HCT116 (cell line): ENCODE measurements at regions not wholly inside any gene's neighbourhood (a gene's known extent, or its start where the extent isn't known, plus 50 kb on each side); places are given as distances from the start of the nearest gene placed in this dataset.

Experiments used
- ATAC-seq: fragments of 200-7000 bp; cut with Tn5 transposase; 2 replicates; pipeline ENCODE4 v1.9.1; 2020; ENCODE audit warnings: mild to moderate bottlenecking, moderate library complexity
- BruUV-seq: library from RNA; stranded (reverse); fragments of 400-500 nt; replicated peaks from 2 replicates; lab custom pipeline; 2021; lab: Mats Ljungman, UMichigan
- CTCF ChIA-PET: fragments of 300-600 bp; sonication (Branson Sonifier 250); formaldehyde crosslinking; loops from one replicate; lab custom pipeline; 2021; ENCODE audit warnings: antibody characterized with exemption; lab: Charles Lee
- POLR2A ChIA-PET: fragments of 300-600, 350-600 bp; sonication (Branson Sonifier 250); formaldehyde crosslinking; loops from one replicate; lab custom pipeline; 2021; ENCODE audit warnings: antibody characterized with exemption; lab: Charles Lee
- RAD21 ChIA-PET, 2 experiments: fragments of 300-600 bp; sonication (Branson Sonifier 250); formaldehyde crosslinking; loops; one replicate each; lab custom pipeline; 2023; ENCODE audit warnings: low total read pairs in 2 of 2; ENCODE audit not compliant: uncharacterized antibody in 2 of 2, unreplicated experiment in 2 of 2, low non-redundant PET in 1 of 2; lab: Charles Lee
- DNase-seq: peaks from one replicate; pipeline ENCODE4 v3.0.0-alpha.2; 2010; ENCODE audit warnings: low read depth, low spot score
- H2AFZ ChIP-seq: fragments of 200-600 bp; shearing (Covaris generic), sonication (generic); 2 replicates; pipeline ENCODE4 v1.6.1; 2017; ENCODE audit warnings: low read depth, mixed run types, mixed read lengths, antibody characterized with exemption, low read length; ENCODE audit not compliant: poor library complexity, severe bottlenecking
- H3K27ac ChIP-seq: 2 replicates; pipeline ENCODE4 v1.5.1; 2012; ENCODE audit warnings: low read depth, low read length
- H3K27me3 ChIP-seq: fragments of 200-600 bp; sonication (generic); 2 replicates; pipeline ENCODE4 v1.6.1; 2016; ENCODE audit warnings: mixed run types, low read length, mixed read lengths; ENCODE audit not compliant: insufficient read depth
- H3K36me3 ChIP-seq, 2 experiments: fragments of 200-500 bp in 1 of 2; fragments of 200-600 bp in 1 of 2; sonication (Bioruptor generic) in 1 of 2; sonication (generic) in 1 of 2; 2 replicates each; pipeline versions ENCODE4 v1.5.1 to v1.6.1; 2014 to 2016; ENCODE audit warnings: low read length in 2 of 2, inconsistent platforms in 1 of 2, mixed read lengths in 1 of 2, mixed run types in 1 of 2; ENCODE audit not compliant: insufficient read depth in 2 of 2, control insufficient read depth in 1 of 2
- H3K4me1 ChIP-seq, 2 experiments: fragments of 200-600 bp in 1 of 2; sonication (generic) in 1 of 2; 2 replicates each; pipeline versions ENCODE4 v1.5.1 to v1.6.1; 2012 to 2017; ENCODE audit warnings: low read length in 2 of 2, inconsistent platforms in 1 of 2, mild to moderate bottlenecking in 1 of 2, mixed read lengths in 1 of 2, mixed run types in 1 of 2, moderate library complexity in 1 of 2; ENCODE audit not compliant: insufficient read depth in 2 of 2, control insufficient read depth in 1 of 2
- H3K4me2 ChIP-seq: fragments of 200-600 bp; sonication (generic); 2 replicates; pipeline ENCODE4 v1.6.1; 2017; ENCODE audit warnings: mixed run types, low read length, mixed read lengths
- H3K4me3 ChIP-seq, 2 experiments: fragments of 200-600 bp in 1 of 2; sonication (generic) in 1 of 2; replicated peaks in 1 of 2; 2 replicates each; pipeline ENCODE4 v1.5.1; 2011 to 2016; ENCODE audit warnings: low read length in 2 of 2, control low read depth in 1 of 2, low read depth in 1 of 2, mild to moderate bottlenecking in 1 of 2, mixed read lengths in 1 of 2, mixed run types in 1 of 2
- H3K79me2 ChIP-seq: fragments of 200-600 bp; sonication (generic); 2 replicates; pipeline ENCODE4 v1.6.1; 2017; ENCODE audit warnings: mild to moderate bottlenecking, mixed run types, low read length, moderate library complexity, mixed read lengths; ENCODE audit not compliant: insufficient read depth
- H3K9ac ChIP-seq: fragments of 200-600 bp; sonication (generic); 2 replicates; pipeline ENCODE4 v1.6.1; 2016; ENCODE audit warnings: low read length, mixed read lengths
- H3K9me2 ChIP-seq: fragments of 200-600 bp; sonication (generic), shearing (Covaris generic); 2 replicates; pipeline ENCODE4 v1.6.1; 2017; ENCODE audit warnings: mixed run types, mild to moderate bottlenecking, moderate library complexity; ENCODE audit not compliant: insufficient read depth
- H3K9me3 ChIP-seq, 2 experiments: fragments of 200-500 bp in 1 of 2; fragments of 200-600 bp in 1 of 2; sonication (Bioruptor generic) in 1 of 2; sonication (generic) in 1 of 2; 2 replicates each; pipeline ENCODE4 v1.6.1; 2014 to 2017; ENCODE audit warnings: low read length in 2 of 2, mixed read lengths in 2 of 2, inconsistent platforms in 1 of 2, low read depth in 1 of 2, mild to moderate bottlenecking in 1 of 2, mixed run types in 1 of 2, moderate library complexity in 1 of 2; ENCODE audit not compliant: control insufficient read depth in 1 of 2, insufficient read depth in 1 of 2
- H4K20me1 ChIP-seq: fragments of 200-600 bp; sonication (generic), shearing (Covaris generic); 2 replicates; pipeline ENCODE4 v1.6.1; 2017; ENCODE audit warnings: mixed run types, mild to moderate bottlenecking, moderate library complexity; ENCODE audit not compliant: insufficient read depth
- CEBPB ChIP-seq: IDR thresholded peaks from 2 replicates; pipeline ENCODE4 v1.6.1; 2012; ENCODE audit warnings: low read depth
- EGR1 ChIP-seq: IDR thresholded peaks from 2 replicates; pipeline ENCODE4 v1.6.1; 2012; ENCODE audit warnings: low read depth
- ELF1 ChIP-seq: IDR thresholded peaks from 2 replicates; pipeline ENCODE4 v1.6.1; 2012; ENCODE audit warnings: low read depth, borderline replicate concordance
- EZH2 ChIP-seq: fragments of 200-600 bp; sonication (generic); IDR thresholded peaks from 2 replicates; pipeline ENCODE4 v1.6.1; 2017; ENCODE audit warnings: antibody characterized with exemption, mixed run types
- EZH2phosphoT487 ChIP-seq: fragments of 200-600 bp; IDR thresholded peaks from 2 replicates; pipeline ENCODE4 v1.6.1; 2018; ENCODE audit warnings: antibody characterized with exemption, borderline replicate concordance
- JUND ChIP-seq: IDR thresholded peaks from 2 replicates; pipeline ENCODE4 v1.6.1; 2012
- MAX ChIP-seq: IDR thresholded peaks from 2 replicates; pipeline ENCODE4 v1.6.1; 2012
- POLR2A ChIP-seq: IDR thresholded peaks from 2 replicates; pipeline ENCODE4 v1.7.0; 2011; ENCODE audit warnings: borderline replicate concordance; ENCODE audit not compliant: insufficient read depth, insufficient read length; ENCODE audit errors: extremely low read depth
- POLR2AphosphoS5 ChIP-seq: IDR thresholded peaks from 2 replicates; pipeline ENCODE4 v1.6.1; 2011; ENCODE audit warnings: mild to moderate bottlenecking, low read depth, low read length, moderate library complexity
- RAD21 ChIP-seq: IDR thresholded peaks from 2 replicates; pipeline ENCODE4 v1.6.1; 2012; ENCODE audit warnings: low read depth, mild to moderate bottlenecking
- SIN3A ChIP-seq: IDR thresholded peaks from 2 replicates; pipeline ENCODE4 v1.6.1; 2012; ENCODE audit warnings: low read depth
- SP1 ChIP-seq: IDR thresholded peaks from 2 replicates; pipeline ENCODE4 v1.6.1; 2012; ENCODE audit warnings: low read depth
- ZBTB33 ChIP-seq: IDR thresholded peaks from 2 replicates; pipeline ENCODE4 v1.6.1; 2011; ENCODE audit warnings: mild to moderate bottlenecking, low read length, moderate library complexity; ENCODE audit not compliant: insufficient replicate concordance; ENCODE audit errors: extremely low read depth
- ZFX ChIP-seq: fragments of 450-650 bp; IDR thresholded peaks from 2 replicates; pipeline ENCODE4 v1.6.1; 2017
- ZNF274 ChIP-seq: fragments of 200-500 bp; sonication (Bioruptor generic); IDR thresholded peaks from 2 replicates; pipeline ENCODE4 v1.6.1; 2014; ENCODE audit warnings: mild to moderate bottlenecking, low read depth, low read length, inconsistent platforms
- intact Hi-C: fragments of 100-400 bp; cut with micrococcal nuclease; formaldehyde crosslinking; loops from 2 replicates; pipeline ENCODE4 v1.10.0; 2022

- no peaks in the 10 kb centered on the region for H3K36me3 ChIP-seq
- no peaks in the 10 kb centered on the region for H4K20me1 ChIP-seq
- H3K79me2 ChIP-seq = no peaks in the 10 kb centered on the region
- ChIA-PET POLR2A (no interaction called here), RAD21 (no interaction called here), CTCF (no interaction called here)
- intact Hi-C loops = no loop called here
- H2AFZ ChIP-seq = no peak overlapping the region
- DNase-seq (no peak), ATAC-seq (no peak)
- TF ChIP-seq EZH2phosphoT487 (no peak), ZNF274 (no peak), POLR2A (no peak)
- BruUV-seq = no TSS peak
- no peaks in the 10 kb centered on the region for H3K27me3 ChIP-seq
- H3K4me2 ChIP-seq = no peak overlapping the region
- no peaks in the 10 kb centered on the region for H3K9me3 ChIP-seq
- no peak overlapping the region for H3K9ac ChIP-seq
- no peaks in the 10 kb centered on the region for H3K9me2 ChIP-seq
- H3K27ac ChIP-seq = no peak overlapping the region
- no peak overlapping the region for H3K4me3 ChIP-seq
- H3K4me1 ChIP-seq = no peaks in the 10 kb centered on the region
Observed at GRCh38 chr9:106796771-106797170, 66.2 kb upstream of the ZNF462 start.

GRCh38 chr9:106797299-106797698 is 65.7 kb upstream of the ZNF462 start:
- Histone ChIP-seq H3K4me1 (no peaks in the 10 kb centered on the region), H3K27me3 (no peaks in the 10 kb centered on the region), H3K9me3 (no peaks in the 10 kb centered on the region), H3K27ac (no peak overlapping the region), H3K4me3 (no peak overlapping the region), H4K20me1 (no peaks in the 10 kb centered on the region), H2AFZ (no peak overlapping the region), H3K79me2 (no peaks in the 10 kb centered on the region), H3K4me2 (no peak overlapping the region), H3K36me3 (no peaks in the 10 kb centered on the region), H3K9me2 (no peaks in the 10 kb centered on the region), H3K9ac (no peak overlapping the region)
- BruUV-seq = no TSS peak
- CTCF ChIA-PET = no interaction called here
- DNase-seq = no peak
- POLR2A ChIA-PET = no interaction called here
- RAD21 ChIA-PET = no interaction called here
- intact Hi-C loops = no loop called here
- no peak for TF ChIP-seq EZH2phosphoT487
- no peak for TF ChIP-seq SIN3A
- TF ChIP-seq EZH2 = no peak
- TF ChIP-seq ZFX = no peak
- TF ChIP-seq EGR1 = no peak
- no peak for TF ChIP-seq SP1
- TF ChIP-seq POLR2AphosphoS5 = no peak
- no peak for TF ChIP-seq ELF1
- no peak for TF ChIP-seq RAD21
- TF ChIP-seq CEBPB = no peak
- TF ChIP-seq MAX = no peak
- TF ChIP-seq JUND = no peak
- TF ChIP-seq ZBTB33 = no peak
- no peak for ATAC-seq
